ENCODE measurements at regions not wholly inside any gene's neighbourhood (a gene's known extent, or its start where the extent isn't known, plus 50 kb on each side); places are given as distances from the start of the nearest gene placed in this dataset.

DNA sequence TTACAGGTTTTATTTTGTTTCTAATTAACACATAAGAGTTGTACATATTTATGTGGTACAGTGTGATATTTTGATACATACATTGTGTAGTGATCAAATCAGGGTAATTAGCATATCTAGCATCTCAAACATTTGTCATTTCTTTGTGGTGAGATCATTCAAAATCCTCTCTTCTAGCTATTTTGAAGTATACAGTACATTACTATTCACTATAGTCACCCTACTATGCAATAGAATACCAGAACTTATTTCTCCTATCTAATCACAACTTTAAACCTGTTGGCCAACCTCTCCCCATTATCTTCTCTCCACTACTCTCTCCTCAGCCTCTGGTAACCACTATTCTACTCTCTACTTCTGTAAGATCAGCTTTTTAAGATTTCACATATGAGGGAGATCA, 325.8 kb downstream of the CYP26B1 start:
- no peak overlapping the region for H2AFZ ChIP-seq (ENCODE audit: low read length)
- H3K4me1 ChIP-seq (ENCODE audit: low read length): no peaks in the 10 kb centered on the region
- TF ChIP-seq EZH2 (optimal IDR thresholded peaks at IDR 0.05; ENCODE audit: low read depth, low read length): no peak
- TF ChIP-seq EZH2phosphoT487 (IDR thresholded peaks at IDR 0.05; ENCODE audit: low read length): no peak
- TF ChIP-seq, protein P1, sequence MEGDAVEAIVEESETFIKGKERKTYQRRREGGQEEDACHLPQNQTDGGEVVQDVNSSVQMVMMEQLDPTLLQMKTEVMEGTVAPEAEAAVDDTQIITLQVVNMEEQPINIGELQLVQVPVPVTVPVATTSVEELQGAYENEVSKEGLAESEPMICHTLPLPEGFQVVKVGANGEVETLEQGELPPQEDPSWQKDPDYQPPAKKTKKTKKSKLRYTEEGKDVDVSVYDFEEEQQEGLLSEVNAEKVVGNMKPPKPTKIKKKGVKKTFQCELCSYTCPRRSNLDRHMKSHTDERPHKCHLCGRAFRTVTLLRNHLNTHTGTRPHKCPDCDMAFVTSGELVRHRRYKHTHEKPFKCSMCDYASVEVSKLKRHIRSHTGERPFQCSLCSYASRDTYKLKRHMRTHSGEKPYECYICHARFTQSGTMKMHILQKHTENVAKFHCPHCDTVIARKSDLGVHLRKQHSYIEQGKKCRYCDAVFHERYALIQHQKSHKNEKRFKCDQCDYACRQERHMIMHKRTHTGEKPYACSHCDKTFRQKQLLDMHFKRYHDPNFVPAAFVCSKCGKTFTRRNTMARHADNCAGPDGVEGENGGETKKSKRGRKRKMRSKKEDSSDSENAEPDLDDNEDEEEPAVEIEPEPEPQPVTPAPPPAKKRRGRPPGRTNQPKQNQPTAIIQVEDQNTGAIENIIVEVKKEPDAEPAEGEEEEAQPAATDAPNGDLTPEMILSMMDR (IDR thresholded peaks at IDR 0.05; ENCODE audit: low read length): no peak
- H3K36me3 ChIP-seq (replicated peaks; ENCODE audit: insufficient read depth, low read length): no peaks in the 10 kb centered on the region
- no peaks in the 10 kb centered on the region for H3K9me2 ChIP-seq (replicated peaks; ENCODE audit: insufficient read depth, low read length)
- no peak overlapping the region for H3K9ac ChIP-seq (ENCODE audit: low read length)
- DNase-seq: no peak
- no peaks in the 10 kb centered on the region for H3F3A ChIP-seq (ENCODE audit: insufficient read depth, low read length)
- no peaks in the 10 kb centered on the region for H3K79me2 ChIP-seq (ENCODE audit: low read length)
- no peaks in the 10 kb centered on the region for H3K27me3 ChIP-seq (replicated peaks; ENCODE audit: insufficient read depth, low read length)
- H3K27ac ChIP-seq (ENCODE audit: low read length): no peak overlapping the region
- H4K20me1 ChIP-seq (ENCODE audit: insufficient read depth, low read length): no peaks in the 10 kb centered on the region
- H3K4me2 ChIP-seq (ENCODE audit: low read depth, low read length): no peak overlapping the region
- no peaks in the 10 kb centered on the region for H3K9me3 ChIP-seq (replicated peaks; ENCODE audit: insufficient read depth, low read length)
- no peak overlapping the region for H3K4me3 ChIP-seq (ENCODE audit: low read length)

DNA sequence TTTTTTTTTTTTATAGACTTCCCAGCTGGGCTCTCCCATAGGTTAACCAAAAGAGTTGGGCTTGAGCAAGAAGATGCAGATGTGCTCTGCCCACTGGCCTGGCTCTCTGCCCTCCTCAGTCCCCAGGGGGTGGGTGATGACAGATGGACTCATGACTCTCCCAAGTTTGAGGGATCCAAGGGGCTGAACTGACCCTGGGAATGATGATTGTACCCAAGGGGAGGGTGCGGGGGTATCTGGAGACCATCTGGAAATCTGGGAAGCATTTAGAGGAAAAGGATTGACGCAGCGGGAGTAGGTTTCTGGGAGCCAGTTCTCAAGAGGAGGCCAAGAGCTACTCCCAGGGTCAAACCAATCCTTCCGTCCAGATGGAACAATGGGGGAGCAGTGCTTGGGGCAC, 330.8 kb downstream of the CYP26B1 start:
- TF ChIP-seq, protein P1 (IDR thresholded peaks at IDR 0.05; ENCODE audit: low read length): no peak
- no peak for TF ChIP-seq EZH2phosphoT487 (IDR thresholded peaks at IDR 0.05; ENCODE audit: low read length)
- TF ChIP-seq EZH2 (optimal IDR thresholded peaks at IDR 0.05; ENCODE audit: low read depth, low read length): no peak
- Histone ChIP-seq H3F3A (ENCODE audit: insufficient read depth, low read length) (no peaks in the 10 kb centered on the region), H3K9me3 (replicated peaks; ENCODE audit: insufficient read depth, low read length) (no peaks in the 10 kb centered on the region), H3K27me3 (replicated peaks; ENCODE audit: insufficient read depth, low read length) (no peaks in the 10 kb centered on the region), H2AFZ (ENCODE audit: low read length) (no peak overlapping the region), H3K79me2 (ENCODE audit: low read length) (no peaks in the 10 kb centered on the region), H3K9ac (ENCODE audit: low read length) (no peak overlapping the region), H3K9me2 (replicated peaks; ENCODE audit: insufficient read depth, low read length) (no peaks in the 10 kb centered on the region), H3K4me3 (ENCODE audit: low read length) (no peak overlapping the region), H4K20me1 (ENCODE audit: insufficient read depth, low read length) (no peaks in the 10 kb centered on the region), H3K4me2 (ENCODE audit: low read depth, low read length) (no peak overlapping the region), H3K27ac (ENCODE audit: low read length) (no peak overlapping the region), H3K36me3 (replicated peaks; ENCODE audit: insufficient read depth, low read length) (no peaks in the 10 kb centered on the region), H3K4me1 (ENCODE audit: low read length) (no peaks in the 10 kb centered on the region)
- no peak for DNase-seq

- TF ChIP-seq, protein P1 (IDR thresholded peaks at IDR 0.05; ENCODE audit: low read length): no peak
- no peak for TF ChIP-seq EZH2phosphoT487 (IDR thresholded peaks at IDR 0.05; ENCODE audit: low read length)
- TF ChIP-seq EZH2 (optimal IDR thresholded peaks at IDR 0.05; ENCODE audit: low read depth, low read length): no peak
- Histone ChIP-seq H4K20me1 (ENCODE audit: insufficient read depth, low read length) (no peaks in the 10 kb centered on the region), H3K27me3 (replicated peaks; ENCODE audit: insufficient read depth, low read length) (no peaks in the 10 kb centered on the region), H3K9me3 (replicated peaks; ENCODE audit: insufficient read depth, low read length) (no peaks in the 10 kb centered on the region), H3K4me1 (ENCODE audit: low read length) (no peaks in the 10 kb centered on the region), H3K79me2 (ENCODE audit: low read length) (no peaks in the 10 kb centered on the region), H3K9ac (ENCODE audit: low read length) (no peak overlapping the region), H3K4me3 (ENCODE audit: low read length) (no peak overlapping the region), H3K27ac (ENCODE audit: low read length) (no peak overlapping the region), H3K36me3 (replicated peaks; ENCODE audit: insufficient read depth, low read length) (no peaks in the 10 kb centered on the region), H3K9me2 (replicated peaks; ENCODE audit: insufficient read depth, low read length) (no peaks in the 10 kb centered on the region), H2AFZ (ENCODE audit: low read length) (no peak overlapping the region), H3K4me2 (ENCODE audit: low read depth, low read length) (no peak overlapping the region), H3F3A (ENCODE audit: insufficient read depth, low read length) (no peaks in the 10 kb centered on the region)
- DNase-seq: no peak
Observed at GRCh38 chr2:71815701-71816474, 331.8 kb downstream of the CYP26B1 start.

Data from MM.1S (cell line).